Neural crest cell (in vitro differentiated cells): ENCODE measurements at regions not wholly inside any gene's neighbourhood (a gene's known extent, or its start where the extent isn't known, plus 50 kb on each side); places are given as distances from the start of the nearest gene placed in this dataset.
"Not testable (repeated sequence)": the region's sequence is repeated elsewhere in the genome, so short reads cannot be mapped to it uniquely, and the experiment has no call there.

Experiments used
- DNase-seq: peaks from one replicate; pipeline ENCODE4 v3.0.0; 2021; ENCODE audit warnings: low read depth, mixed read lengths, low spot score
- H3K27ac Mint-ChIP-seq: one replicate; pipeline ENCODE4 v1.8.0; 2021; ENCODE audit warnings: mild to moderate bottlenecking, mixed read lengths; ENCODE audit not compliant: unreplicated experiment
- H3K27me3 Mint-ChIP-seq: 2 replicates; pipeline ENCODE4 v1.8.0; 2021; ENCODE audit warnings: low read depth, mild to moderate bottlenecking, mixed read lengths
- H3K36me3 Mint-ChIP-seq: 2 replicates; pipeline ENCODE4 v1.8.0; 2021; ENCODE audit warnings: low read depth, mild to moderate bottlenecking, mixed read lengths
- H3K4me1 Mint-ChIP-seq: 2 replicates; pipeline ENCODE4 v1.8.0; 2021; ENCODE audit warnings: mixed read lengths
- H3K4me3 Mint-ChIP-seq: one replicate; pipeline ENCODE4 v1.8.0; 2021; ENCODE audit warnings: mild to moderate bottlenecking, mixed read lengths
- H3K9me3 Mint-ChIP-seq: 2 replicates; pipeline ENCODE4 v1.8.0; 2021; ENCODE audit warnings: mixed read lengths
- TF ChIP-seq, protein P1 (sequence below): fragments of 200-600 bp; sonication (generic); conservative IDR thresholded peaks from 2 replicates; pipeline ENCODE4 v1.5.0; 2021; ENCODE audit warnings: antibody characterized with exemption, mild to moderate bottlenecking

DNA sequence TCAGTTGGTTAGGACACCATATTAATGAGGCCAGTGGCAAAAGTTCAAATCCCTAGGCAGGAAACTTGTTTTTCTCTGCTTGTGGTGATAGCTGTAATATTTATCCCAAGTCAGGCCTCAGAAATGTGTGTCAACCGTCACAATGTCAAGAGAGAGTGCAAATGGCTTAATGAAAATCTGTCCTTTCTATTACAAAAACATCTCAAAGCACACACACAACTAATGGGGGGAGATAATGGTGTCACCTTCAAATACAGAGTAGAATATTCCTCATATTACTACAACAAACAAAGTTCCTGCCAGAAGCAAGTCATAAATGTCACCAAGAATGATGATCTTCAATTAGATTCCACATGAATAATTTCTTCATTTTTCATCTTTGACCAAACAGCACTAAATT, 127.2 kb upstream of the MARCHF11 start:
- no peaks in the 10 kb centered on the region for H3K4me1 Mint-ChIP-seq
- no peaks in the 10 kb centered on the region for H3K36me3 Mint-ChIP-seq
- no peak for DNase-seq
- no peak overlapping the region for H3K4me3 Mint-ChIP-seq
- H3K27me3 Mint-ChIP-seq: peaks cover 2% of the 10 kb centered on the region
- TF ChIP-seq, protein P1, sequence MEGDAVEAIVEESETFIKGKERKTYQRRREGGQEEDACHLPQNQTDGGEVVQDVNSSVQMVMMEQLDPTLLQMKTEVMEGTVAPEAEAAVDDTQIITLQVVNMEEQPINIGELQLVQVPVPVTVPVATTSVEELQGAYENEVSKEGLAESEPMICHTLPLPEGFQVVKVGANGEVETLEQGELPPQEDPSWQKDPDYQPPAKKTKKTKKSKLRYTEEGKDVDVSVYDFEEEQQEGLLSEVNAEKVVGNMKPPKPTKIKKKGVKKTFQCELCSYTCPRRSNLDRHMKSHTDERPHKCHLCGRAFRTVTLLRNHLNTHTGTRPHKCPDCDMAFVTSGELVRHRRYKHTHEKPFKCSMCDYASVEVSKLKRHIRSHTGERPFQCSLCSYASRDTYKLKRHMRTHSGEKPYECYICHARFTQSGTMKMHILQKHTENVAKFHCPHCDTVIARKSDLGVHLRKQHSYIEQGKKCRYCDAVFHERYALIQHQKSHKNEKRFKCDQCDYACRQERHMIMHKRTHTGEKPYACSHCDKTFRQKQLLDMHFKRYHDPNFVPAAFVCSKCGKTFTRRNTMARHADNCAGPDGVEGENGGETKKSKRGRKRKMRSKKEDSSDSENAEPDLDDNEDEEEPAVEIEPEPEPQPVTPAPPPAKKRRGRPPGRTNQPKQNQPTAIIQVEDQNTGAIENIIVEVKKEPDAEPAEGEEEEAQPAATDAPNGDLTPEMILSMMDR: no peak
- no peaks in the 10 kb centered on the region for H3K9me3 Mint-ChIP-seq
- H3K27ac Mint-ChIP-seq: no peak overlapping the region

DNA sequence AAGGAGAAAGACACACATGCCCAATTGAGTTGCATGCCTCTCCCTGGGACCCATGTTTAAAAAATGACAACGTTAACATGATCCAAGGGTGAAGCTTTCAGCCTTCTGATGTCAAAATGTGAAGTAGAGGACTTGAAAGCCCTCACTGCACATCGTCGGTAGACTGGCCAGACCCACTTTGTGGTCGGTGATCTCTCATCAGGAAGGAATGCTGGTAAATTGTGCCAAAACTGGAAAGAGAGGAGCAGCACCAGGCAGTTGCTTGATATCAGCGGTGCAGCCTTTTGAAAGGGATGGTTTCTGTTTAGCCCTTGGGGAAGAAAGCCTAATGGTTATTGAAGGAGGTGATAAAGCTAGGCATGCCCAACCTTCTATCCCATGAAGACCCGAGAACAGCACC, 125.3 kb upstream of the MARCHF11 start:
- Mint-ChIP-seq H3K9me3 (no peaks in the 10 kb centered on the region), H3K4me1 (peaks cover 4% of the 10 kb centered on the region), H3K27ac (no peak overlapping the region), H3K36me3 (no peaks in the 10 kb centered on the region), H3K27me3 (no peaks in the 10 kb centered on the region), H3K4me3 (no peak overlapping the region)
- TF ChIP-seq, protein P1: no peak
- DNase-seq: no peak

DNA sequence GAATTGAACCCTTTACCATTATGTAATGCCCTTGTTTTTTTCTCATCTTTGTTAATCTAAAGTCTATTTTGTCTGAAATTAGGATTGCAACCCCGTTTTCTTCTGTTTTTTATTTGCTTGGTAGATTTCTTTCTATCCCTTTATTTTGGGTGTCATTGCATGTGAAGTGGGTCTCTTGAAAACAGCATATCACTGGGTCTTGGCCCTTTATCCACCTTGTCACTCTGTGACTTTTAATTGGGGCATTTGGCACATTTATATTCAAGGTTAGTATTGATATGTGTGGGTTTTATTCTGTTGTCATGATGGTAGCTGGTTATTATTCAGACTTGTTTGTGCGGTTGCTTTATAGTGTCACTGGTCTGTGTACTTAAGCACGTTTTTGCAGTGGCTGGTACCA, 117.4 kb upstream of the MARCHF11 start:
- no peaks in the 10 kb centered on the region for H3K27me3 Mint-ChIP-seq
- H3K4me1 Mint-ChIP-seq: peaks cover 4% of the 10 kb centered on the region

DNA sequence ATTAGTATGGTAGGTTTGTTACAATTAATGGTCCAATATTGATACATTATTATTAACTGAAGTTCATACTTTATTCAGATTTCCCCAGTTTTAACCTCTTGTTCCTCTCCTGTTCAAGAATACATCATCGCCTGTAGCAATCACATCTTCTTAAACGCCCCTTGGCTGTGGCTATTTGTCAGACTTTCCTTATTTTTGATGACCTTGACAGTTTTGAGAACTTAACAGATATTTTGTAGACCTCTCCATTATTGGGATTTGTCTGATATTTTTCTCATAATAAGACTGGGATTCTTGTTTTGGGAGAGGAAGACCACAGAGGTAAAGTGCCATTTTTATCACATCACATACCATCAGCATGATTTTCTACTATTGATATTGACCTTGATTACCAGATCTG, 112.3 kb upstream of the MARCHF11 start:
- DNase-seq: no peak
- Mint-ChIP-seq H3K27ac (no peak overlapping the region), H3K36me3 (peaks cover 3% of the 10 kb centered on the region), H3K4me1 (no peaks in the 10 kb centered on the region), H3K27me3 (peaks cover 14% of the 10 kb centered on the region), H3K9me3 (peaks cover 6% of the 10 kb centered on the region), H3K4me3 (no peak overlapping the region)
- TF ChIP-seq, protein P1: no peak

More for the DNA sequence above, 117.4 kb upstream of the MARCHF11 start:
- Mint-ChIP-seq H3K27ac (no peak overlapping the region), H3K36me3 (peaks cover 3% of the 10 kb centered on the region), H3K9me3 (peaks cover 14% of the 10 kb centered on the region), H3K4me3 (no peak overlapping the region)
- TF ChIP-seq, protein P1: no peak
- no peak for DNase-seq

DNA sequence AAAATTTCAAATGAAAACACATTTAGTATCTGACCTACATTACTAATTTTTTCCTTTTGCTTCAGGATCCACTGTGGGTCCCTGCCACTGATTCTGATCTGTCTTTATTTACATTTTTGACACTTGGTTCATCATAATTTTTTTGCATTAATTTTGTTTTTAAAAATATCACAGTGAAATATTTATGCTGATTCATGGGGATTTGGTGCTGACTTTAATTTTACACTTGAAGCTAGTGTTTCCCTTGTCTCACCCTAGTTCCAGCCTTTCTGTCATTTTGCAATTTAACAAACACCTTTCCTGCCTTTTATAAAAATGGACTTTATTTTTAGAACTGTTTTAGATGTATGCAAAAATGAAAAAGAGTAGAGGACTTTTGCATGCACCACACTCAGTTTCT, 111.9 kb upstream of the MARCHF11 start:
- no peaks in the 10 kb centered on the region for H3K4me1 Mint-ChIP-seq
- no peak overlapping the region for H3K27ac Mint-ChIP-seq
- DNase-seq: no peak
- peaks cover 3% of the 10 kb centered on the region for H3K36me3 Mint-ChIP-seq
- peaks cover 5% of the 10 kb centered on the region for H3K9me3 Mint-ChIP-seq
- H3K27me3 Mint-ChIP-seq: peaks cover 14% of the 10 kb centered on the region
- TF ChIP-seq, protein P1: no peak
- H3K4me3 Mint-ChIP-seq: no peak overlapping the region

DNA sequence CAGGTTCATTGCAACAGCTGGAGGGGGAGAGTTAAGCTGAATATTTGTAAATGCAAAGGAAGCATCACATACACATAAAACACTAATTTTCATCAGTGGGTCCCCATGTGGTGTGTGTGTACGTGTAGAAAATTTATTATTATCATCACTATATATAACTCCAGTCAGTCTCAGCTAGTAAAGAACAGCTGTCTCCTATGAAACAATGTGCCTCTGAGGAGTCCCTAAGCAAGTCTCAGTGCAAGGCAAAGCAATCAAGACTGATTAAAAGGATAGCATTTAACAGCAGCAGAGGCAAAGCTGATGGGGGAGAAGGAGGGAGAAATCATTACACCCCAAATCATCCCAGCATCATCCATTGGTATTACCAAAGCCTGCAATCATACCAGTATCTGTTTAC, 104.2 kb upstream of the MARCHF11 start:
- H3K9me3 Mint-ChIP-seq: no peaks in the 10 kb centered on the region
- no peaks in the 10 kb centered on the region for H3K36me3 Mint-ChIP-seq

DNA sequence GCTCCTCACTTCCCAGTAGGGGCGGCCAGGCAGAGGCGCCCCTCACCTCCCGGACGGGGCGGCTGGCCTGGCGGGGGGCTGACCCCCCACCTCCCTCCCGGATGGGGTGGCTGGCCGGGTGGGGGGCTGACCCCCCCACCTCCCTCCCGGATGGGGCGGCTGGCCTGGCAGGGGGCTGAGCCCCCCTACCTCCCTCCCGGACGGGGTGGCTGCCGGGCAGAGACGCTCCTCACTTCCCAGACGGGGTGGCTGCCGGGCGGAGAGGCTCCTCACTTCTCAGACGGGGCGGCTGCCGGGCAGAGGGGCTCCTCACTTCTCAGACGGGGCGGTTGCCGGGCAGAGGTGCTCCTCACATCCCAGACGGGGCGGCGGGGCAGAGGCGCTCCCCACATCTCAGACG, 97.3 kb upstream of the MARCHF11 start:
- DNase-seq, H3K4me3 Mint-ChIP-seq, H3K9me3 Mint-ChIP-seq, H3K27me3 Mint-ChIP-seq, H3K27ac Mint-ChIP-seq, H3K4me1 Mint-ChIP-seq, H3K36me3 Mint-ChIP-seq: not testable (repeated sequence)

More for the DNA sequence above, 104.2 kb upstream of the MARCHF11 start:
- Mint-ChIP-seq H3K4me1 (no peaks in the 10 kb centered on the region), H3K27ac (no peak overlapping the region), H3K4me3 (no peak overlapping the region), H3K27me3 (peaks cover 11% of the 10 kb centered on the region)
- TF ChIP-seq, protein P1: no peak
- no peak for DNase-seq
